ENCODE measurements at regions not wholly inside any gene's neighbourhood (a gene's known extent, or its start where the extent isn't known, plus 50 kb on each side); places are given as distances from the start of the nearest gene placed in this dataset.
"Not testable (repeated sequence)": the region's sequence is repeated elsewhere in the genome, so short reads cannot be mapped to it uniquely, and the experiment has no call there.

GRCh38 chr15:95693917-95694316 lies 636.6 kb upstream of the NR2F2 start:
- DNase-seq = peak; percentile 17

GRCh38 chr15:95698230-95698629 lies 632.3 kb upstream of the NR2F2 start:
- DNase-seq = no peak
- in situ Hi-C loops (cut with HindIII; ENCODE audit: low pct_ligation_motif_present, low pct_unique_long_range_greater_than_20kb, low sequenced_read_pairs) = no loop called here

More at GRCh38 chr15:95693917-95694316, 636.6 kb upstream of the NR2F2 start:
- in situ Hi-C loops (cut with HindIII; ENCODE audit: low pct_ligation_motif_present, low pct_unique_long_range_greater_than_20kb, low sequenced_read_pairs) = no loop called here

GRCh38 chr15:95698951-95699350 lies 631.5 kb upstream of the NR2F2 start:
- no peak for DNase-seq
- in situ Hi-C loops (cut with HindIII; ENCODE audit: low pct_ligation_motif_present, low pct_unique_long_range_greater_than_20kb, low sequenced_read_pairs) = no loop called here

- DNase-seq = no peak
- in situ Hi-C loops (cut with HindIII; ENCODE audit: low pct_ligation_motif_present, low pct_unique_long_range_greater_than_20kb, low sequenced_read_pairs) = no loop called here
Observed at GRCh38 chr15:95699578-95699977, 630.9 kb upstream of the NR2F2 start.

- DNase-seq; in situ Hi-C loops (cut with HindIII; ENCODE audit: low pct_ligation_motif_present, low pct_unique_long_range_greater_than_20kb, low sequenced_read_pairs): not testable (repeated sequence)
Observed at GRCh38 chr15:95700692-95701091, 629.8 kb upstream of the NR2F2 start.

GRCh38 chr15:95701410-95701809 lies 629.1 kb upstream of the NR2F2 start:
- no peak for DNase-seq
- in situ Hi-C loops (cut with HindIII; ENCODE audit: low pct_ligation_motif_present, low pct_unique_long_range_greater_than_20kb, low sequenced_read_pairs) = no loop called here

- DNase-seq = no peak
- in situ Hi-C loops (cut with HindIII; ENCODE audit: low pct_ligation_motif_present, low pct_unique_long_range_greater_than_20kb, low sequenced_read_pairs) = no loop called here
Observed at GRCh38 chr15:95709959-95710695, 620.4 kb upstream of the NR2F2 start.

GRCh38 chr15:95712785-95713184 lies 617.7 kb upstream of the NR2F2 start:
- in situ Hi-C loops (cut with HindIII; ENCODE audit: low pct_ligation_motif_present, low pct_unique_long_range_greater_than_20kb, low sequenced_read_pairs) = no loop called here
- DNase-seq = no peak

- in situ Hi-C loops (cut with HindIII; ENCODE audit: low pct_ligation_motif_present, low pct_unique_long_range_greater_than_20kb, low sequenced_read_pairs) = no loop called here
Observed at GRCh38 chr15:95713324-95713723, 617.2 kb upstream of the NR2F2 start.

GRCh38 chr15:95715116-95715903 lies 615.2 kb upstream of the NR2F2 start:
- in situ Hi-C loops (cut with HindIII; ENCODE audit: low pct_ligation_motif_present, low pct_unique_long_range_greater_than_20kb, low sequenced_read_pairs) = no loop called here
- DNase-seq = no peak

More at GRCh38 chr15:95713324-95713723, 617.2 kb upstream of the NR2F2 start:
- DNase-seq = no peak

- DNase-seq = no peak
- in situ Hi-C loops (cut with HindIII; ENCODE audit: low pct_ligation_motif_present, low pct_unique_long_range_greater_than_20kb, low sequenced_read_pairs) = no loop called here
Observed at GRCh38 chr15:95715906-95716656, 614.4 kb upstream of the NR2F2 start.

- in situ Hi-C loops (cut with HindIII; ENCODE audit: low pct_ligation_motif_present, low pct_unique_long_range_greater_than_20kb, low sequenced_read_pairs) = no loop called here
- no peak for DNase-seq
Observed at GRCh38 chr15:95716708-95717107, 613.8 kb upstream of the NR2F2 start.

GRCh38 chr15:95718441-95718840 lies 612.1 kb upstream of the NR2F2 start:
- no peak for DNase-seq
- in situ Hi-C loops (cut with HindIII; ENCODE audit: low pct_ligation_motif_present, low pct_unique_long_range_greater_than_20kb, low sequenced_read_pairs) = no loop called here

GRCh38 chr15:95724908-95725633 lies 605.4 kb upstream of the NR2F2 start:
- in situ Hi-C loops (cut with HindIII; ENCODE audit: low pct_ligation_motif_present, low pct_unique_long_range_greater_than_20kb, low sequenced_read_pairs) = no loop called here
- DNase-seq = no peak

GRCh38 chr15:95726891-95727290 lies 603.6 kb upstream of the NR2F2 start:
- no peak for DNase-seq

GRCh38 chr15:95733931-95734330 lies 596.6 kb upstream of the NR2F2 start:
- in situ Hi-C loops (cut with HindIII; ENCODE audit: low pct_ligation_motif_present, low pct_unique_long_range_greater_than_20kb, low sequenced_read_pairs) = no loop called here
- no peak for DNase-seq

More at GRCh38 chr15:95726891-95727290, 603.6 kb upstream of the NR2F2 start:
- in situ Hi-C loops (cut with HindIII; ENCODE audit: low pct_ligation_motif_present, low pct_unique_long_range_greater_than_20kb, low sequenced_read_pairs) = no loop called here

GRCh38 chr15:95734422-95735316 lies 595.8 kb upstream of the NR2F2 start:
- DNase-seq = no peak
- in situ Hi-C loops (cut with HindIII; ENCODE audit: low pct_ligation_motif_present, low pct_unique_long_range_greater_than_20kb, low sequenced_read_pairs) = no loop called here

- no peak for DNase-seq
- in situ Hi-C loops (cut with HindIII; ENCODE audit: low pct_ligation_motif_present, low pct_unique_long_range_greater_than_20kb, low sequenced_read_pairs) = no loop called here
Observed at GRCh38 chr15:95737060-95737459, 593.4 kb upstream of the NR2F2 start.

Data from ACHN (cell line).